T-cell (primary cell): ENCODE measurements at regions not wholly inside any gene's neighbourhood (a gene's known extent, or its start where the extent isn't known, plus 50 kb on each side); places are given as distances from the start of the nearest gene placed in this dataset.
"Not testable (repeated sequence)": the region's sequence is repeated elsewhere in the genome, so short reads cannot be mapped to it uniquely, and the experiment has no call there.

ENCODE experiments used
- ATAC-seq, 4 experiments: fragments of 200-7000 bp in 3 of 4; fragments of 150-1000 bp in 1 of 4; cut with Tn5 transposase; replicated peaks in 1 of 4; 1 replicate in 3 of 4; 2 replicates in 1 of 4; pipeline ENCODE4 v1.10.0; 2021; ENCODE audit warnings: moderate library complexity in 3 of 4, mild to moderate bottlenecking in 2 of 4, moderate number of reproducible peaks in 1 of 4
- CTCF ChIA-PET, 2 donors: fragments of 300-600 bp; sonication (Branson Sonifier 250); formaldehyde crosslinking; loops; one replicate each; lab custom pipeline; 2022; ENCODE audit warnings: antibody characterized with exemption in 2 of 2; lab: Charles Lee
- POLR2A ChIA-PET, 2 donors: fragments of 300-600 bp; sonication (Branson Sonifier 250); formaldehyde crosslinking; loops; one replicate each; lab custom pipeline; 2022; ENCODE audit warnings: antibody characterized with exemption in 2 of 2; lab: Charles Lee
- DNase-seq, 35 experiments: peaks; one replicate each; pipeline versions ENCODE4 v3.0.0 to v3.0.0-alpha.2; 2013 to 2023
- H3K27ac ChIP-seq: one replicate; pipeline ENCODE4 v1.5.1; 2013; ENCODE audit warnings: low read length
- H3K27me3 ChIP-seq, 2 experiments: replicated peaks in 1 of 2; 1 replicate in 1 of 2; 2 replicates in 1 of 2; pipeline versions ENCODE4 v1.6.1 to v1.7.0; 2013; ENCODE audit warnings: low read length in 1 of 2, mixed read lengths in 1 of 2; ENCODE audit not compliant: control insufficient read depth in 2 of 2, insufficient read depth in 2 of 2; ENCODE audit errors: extremely low read depth in 1 of 2
- H3K36me3 ChIP-seq, 2 donors: 1 replicate in 1 of 2; 2 replicates in 1 of 2; pipeline versions ENCODE4 v1.6.1 to v1.7.0; 2013; ENCODE audit warnings: low read length in 1 of 2; ENCODE audit not compliant: control insufficient read depth in 2 of 2, insufficient read depth in 1 of 2; ENCODE audit errors: extremely low read depth in 1 of 2
- H3K4me1 ChIP-seq, 2 experiments: 1 replicate in 1 of 2; 2 replicates in 1 of 2; pipeline versions ENCODE4 v1.6.1 to v1.7.0; 2013; ENCODE audit warnings: low read length in 2 of 2, mixed read lengths in 1 of 2; ENCODE audit not compliant: insufficient read depth in 2 of 2, control insufficient read depth in 1 of 2; ENCODE audit errors: extremely low read depth in 1 of 2
- H3K4me3 ChIP-seq, 2 donors: 1 replicate in 1 of 2; 2 replicates in 1 of 2; pipeline versions ENCODE4 v1.5.1 to v1.7.0; 2013; ENCODE audit warnings: mild to moderate bottlenecking in 2 of 2, low read length in 1 of 2, moderate library complexity in 1 of 2; ENCODE audit not compliant: control insufficient read depth in 1 of 2; ENCODE audit errors: extremely low read depth in 1 of 2
- H3K9me3 ChIP-seq: 2 replicates; pipeline ENCODE4 v1.7.0; 2013
- H3K27ac Mint-ChIP-seq, 2 donors: one replicate each; pipeline ENCODE4 v1.8.0; 2020 to 2021; ENCODE audit warnings: mild to moderate bottlenecking in 2 of 2, mixed read lengths in 2 of 2
- H3K27me3 Mint-ChIP-seq, 2 donors: one replicate each; pipeline ENCODE4 v1.8.0; 2021 to 2022; ENCODE audit warnings: mixed read lengths in 2 of 2
- H3K36me3 Mint-ChIP-seq: one replicate; pipeline ENCODE4 v1.8.0; 2021; ENCODE audit warnings: mixed read lengths
- H3K4me1 Mint-ChIP-seq, 3 donors: one replicate each; pipeline ENCODE4 v1.8.0; 2020 to 2022; ENCODE audit warnings: mixed read lengths in 3 of 3, mild to moderate bottlenecking in 1 of 3
- H3K4me3 Mint-ChIP-seq, 3 donors: one replicate each; pipeline ENCODE4 v1.8.0; 2020 to 2022; ENCODE audit warnings: mild to moderate bottlenecking in 3 of 3, mixed read lengths in 3 of 3, moderate library complexity in 3 of 3
- H3K9me3 Mint-ChIP-seq, 3 donors: one replicate each; pipeline ENCODE4 v1.8.0; 2020 to 2022; ENCODE audit warnings: mixed read lengths in 3 of 3
- WGBS: methylation state at CpG from one replicate; pipeline ENCODE4 v1.1.5; 2013; ENCODE audit warnings: missing lambda C conversion rate; ENCODE audit not compliant: insufficient coverage; 5-methylcytosine and 5-hydroxymethylcytosine counted together

DNA sequence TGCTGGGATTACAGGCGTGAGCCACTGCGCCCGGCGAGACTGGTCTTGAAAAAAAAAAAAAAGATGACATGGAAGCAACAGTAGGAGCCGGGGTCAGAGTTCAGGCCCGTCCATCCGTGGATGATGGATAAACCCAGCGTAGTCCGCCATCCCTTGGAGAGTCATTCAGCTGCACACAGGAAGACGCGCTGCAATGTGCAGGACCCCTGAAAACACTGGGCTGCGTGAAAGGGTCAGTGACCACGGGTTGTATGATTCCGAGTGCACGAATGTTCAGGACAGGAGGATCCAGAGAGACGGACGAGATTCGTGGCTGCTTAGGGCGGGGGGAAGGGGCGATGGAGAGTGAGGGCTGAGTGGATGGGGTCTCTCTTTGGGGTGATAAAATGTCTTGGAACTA, 76.5 kb upstream of the METTL9 start:
- H3K4me3 ChIP-seq, H3K36me3 Mint-ChIP-seq, POLR2A ChIA-PET, H3K4me3 Mint-ChIP-seq, H3K27me3 Mint-ChIP-seq, DNase-seq, H3K27ac Mint-ChIP-seq, ATAC-seq, CTCF ChIA-PET, H3K9me3 Mint-ChIP-seq, H3K27me3 ChIP-seq, H3K27ac ChIP-seq, H3K36me3 ChIP-seq, H3K9me3 ChIP-seq: not testable (repeated sequence)
- H3K4me1 Mint-ChIP-seq: peaks cover 9 to 18% (median 9%) of the 10 kb centered on the region in 3 donors
- 97% methylated on average over 17 of the region's 20 CpGs for WGBS
- peaks cover 5 to 12% of the 10 kb centered on the region in 2 experiments for H3K4me1 ChIP-seq

DNA sequence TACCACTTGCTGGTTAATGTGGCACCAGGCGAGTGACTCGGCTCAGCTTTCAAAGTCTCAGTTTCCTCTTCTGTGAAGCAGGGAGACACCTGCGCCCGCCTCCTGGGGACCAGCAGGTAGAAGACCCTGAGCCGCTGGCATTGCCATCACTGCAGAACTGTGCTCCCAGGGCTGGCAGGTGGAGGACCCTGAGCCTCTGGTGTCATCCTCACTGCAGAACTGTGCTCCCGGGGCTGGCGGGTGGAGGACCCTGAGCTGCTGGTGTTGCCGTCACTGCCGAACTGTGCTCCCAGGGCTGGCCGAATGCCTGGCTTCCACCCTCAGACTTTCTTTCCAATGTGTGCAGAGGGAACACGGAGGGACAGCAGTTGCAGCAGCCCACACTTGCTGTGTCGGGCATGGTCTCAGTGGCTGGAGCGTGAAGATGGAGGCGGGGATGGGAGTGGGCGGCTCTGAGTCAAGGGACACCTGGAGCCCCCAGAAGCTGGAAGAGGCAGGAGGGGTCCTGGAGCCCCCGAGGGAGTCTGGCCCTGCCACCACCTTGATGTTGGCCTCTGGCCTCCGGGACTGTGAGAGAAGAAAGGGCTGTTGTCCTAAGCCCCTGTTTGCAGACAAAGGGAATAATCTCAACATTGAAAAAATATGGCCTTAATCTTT, 75.8 kb upstream of the METTL9 start:
- Mint-ChIP-seq H3K4me3 (no peak overlapping the region), H3K4me1 (peaks cover 2 to 11% (median 2%) of the 10 kb centered on the region in 3 donors), H3K27me3 (no peaks in the 10 kb centered on the region), H3K27ac (no peak overlapping the region), H3K9me3 (no peaks in the 10 kb centered on the region), H3K36me3 (no peaks in the 10 kb centered on the region)
- no peak overlapping the region for H3K27ac ChIP-seq
- H3K9me3 ChIP-seq: no peaks in the 10 kb centered on the region
- H3K4me1 ChIP-seq: peaks cover 0 to 6% of the 10 kb centered on the region in 2 experiments
- DNase-seq (no peak), ATAC-seq (no peak)
- ChIA-PET POLR2A (no interaction called here), CTCF (no interaction called here)
- no peak overlapping the region for H3K4me3 ChIP-seq
- H3K36me3 ChIP-seq: no peaks in the 10 kb centered on the region
- H3K27me3 ChIP-seq: peaks cover 0 to 12% of the 10 kb centered on the region in 2 experiments
- 92% methylated on average over 17 of the region's 17 CpGs for whole genome bisulfite sequencing

DNA sequence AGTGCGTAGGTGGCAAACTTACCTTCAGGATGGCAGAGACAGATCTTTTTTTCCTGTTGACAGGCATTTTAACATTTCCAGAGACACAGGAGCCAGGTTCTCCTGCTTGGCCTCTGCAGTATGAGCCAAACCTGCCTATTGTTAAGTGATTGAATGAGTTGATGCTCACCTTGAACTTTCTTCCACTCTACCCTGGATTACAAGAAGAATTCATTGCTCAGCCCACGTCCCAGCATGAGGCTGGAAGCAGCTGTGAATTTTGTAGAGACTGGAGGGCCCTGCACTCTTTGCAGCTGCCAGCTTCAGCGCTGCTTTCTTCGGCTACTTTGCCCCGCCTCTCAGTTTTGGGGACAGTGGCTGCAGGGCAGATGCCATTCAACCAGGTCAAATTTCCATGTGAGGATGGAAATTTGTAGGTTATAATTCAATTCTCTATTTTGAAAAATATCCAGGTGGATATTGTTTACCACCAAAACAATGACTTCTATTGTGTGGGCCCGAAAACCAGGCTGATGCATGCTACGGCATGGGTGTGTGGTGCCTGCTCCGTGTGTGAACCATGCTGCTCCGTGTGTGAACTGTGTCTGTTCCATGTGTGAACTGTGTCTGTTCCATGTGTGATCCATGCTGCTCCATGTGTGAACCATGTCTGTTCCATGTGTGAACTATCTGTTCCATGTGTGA, 75.2 kb upstream of the METTL9 start:
- H3K27me3 ChIP-seq: peaks cover 0 to 13% of the 10 kb centered on the region in 2 experiments
- H3K4me1 ChIP-seq: peaks cover 0 to 5% of the 10 kb centered on the region in 2 experiments
- H3K9me3 Mint-ChIP-seq: no peaks in the 10 kb centered on the region
- POLR2A ChIA-PET: no interaction called here
- no peak overlapping the region for H3K4me3 Mint-ChIP-seq
- ATAC-seq: no peak
- peaks cover under 1 to 4% (median under 1%) of the 10 kb centered on the region in 3 donors for H3K4me1 Mint-ChIP-seq
- 93% methylated on average over 9 of the region's 9 CpGs for WGBS
- no peak overlapping the region for H3K4me3 ChIP-seq
- no peak overlapping the region for H3K27ac ChIP-seq
- H3K36me3 Mint-ChIP-seq: no peaks in the 10 kb centered on the region
- CTCF ChIA-PET: no interaction called here
- H3K27ac Mint-ChIP-seq: no peak overlapping the region
- no peaks in the 10 kb centered on the region for H3K9me3 ChIP-seq
- H3K36me3 ChIP-seq: no peaks in the 10 kb centered on the region
- no peak for DNase-seq
- H3K27me3 Mint-ChIP-seq: no peaks in the 10 kb centered on the region

DNA sequence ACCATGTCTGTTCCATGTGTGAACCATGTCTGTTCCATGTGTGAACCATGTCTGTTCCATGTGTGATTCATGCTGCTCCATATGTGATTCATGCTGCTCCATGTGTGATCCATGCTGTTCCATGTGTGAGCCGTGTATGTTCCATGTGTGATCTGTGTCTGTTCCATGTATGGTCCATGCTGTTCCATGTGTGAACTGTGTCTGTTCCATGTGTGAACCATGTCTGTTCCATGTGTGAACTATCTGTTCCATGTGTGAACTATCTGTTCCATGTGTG, 74.7 kb upstream of the METTL9 start:
- H3K36me3 ChIP-seq, H3K36me3 Mint-ChIP-seq, H3K4me1 ChIP-seq, CTCF ChIA-PET, H3K27ac ChIP-seq, H3K4me1 Mint-ChIP-seq, H3K4me3 Mint-ChIP-seq, POLR2A ChIA-PET, DNase-seq, H3K9me3 Mint-ChIP-seq, ATAC-seq, H3K9me3 ChIP-seq, H3K27ac Mint-ChIP-seq, H3K27me3 Mint-ChIP-seq, H3K4me3 ChIP-seq: not testable (repeated sequence)
- 100% methylated on average over 1 of the region's 1 CpG for WGBS
- H3K27me3 ChIP-seq: peaks cover 0 to 14% of the 10 kb centered on the region in 2 experiments

DNA sequence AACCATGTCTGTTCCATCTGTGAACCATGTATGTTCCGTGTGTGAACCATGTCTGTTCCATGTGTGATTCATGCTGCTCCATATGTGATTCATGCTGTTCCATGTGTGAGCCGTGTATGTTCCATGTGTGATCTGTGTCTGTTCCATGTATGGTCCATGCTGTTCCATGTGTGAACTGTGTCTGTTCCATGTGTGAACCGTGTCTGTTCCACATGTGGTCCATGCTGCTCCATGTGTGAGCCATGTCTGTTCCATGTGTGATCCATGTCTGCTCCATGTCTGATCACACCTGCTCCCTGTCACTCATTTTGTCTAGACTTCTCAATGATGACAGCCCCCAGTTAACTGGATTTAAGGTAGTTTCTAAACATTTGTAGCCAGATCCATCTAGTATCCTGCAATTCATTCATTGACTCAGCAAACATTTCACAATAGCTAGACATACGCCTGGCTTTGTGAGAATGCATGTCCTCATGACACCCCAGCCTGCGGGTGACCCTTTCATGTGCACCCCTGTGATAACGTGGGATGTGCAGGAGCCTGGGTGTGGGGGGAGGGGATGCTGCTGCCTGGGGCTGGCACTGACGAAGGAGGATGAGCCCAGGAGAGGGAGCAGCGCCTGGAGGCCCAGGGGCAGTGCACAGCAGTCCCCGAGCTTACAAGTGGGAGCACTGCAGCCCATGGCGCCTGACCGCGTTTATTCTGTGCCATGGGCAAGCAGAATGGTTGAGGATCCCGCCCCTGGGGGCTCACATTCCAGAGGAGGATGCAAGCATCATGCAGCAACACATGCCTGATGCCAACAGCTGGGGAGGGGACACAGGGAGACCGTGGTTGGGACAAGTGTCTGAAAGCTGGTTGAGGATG, 74.1 kb upstream of the METTL9 start:
- DNase-seq, H3K4me3 Mint-ChIP-seq, H3K36me3 Mint-ChIP-seq, H3K27ac Mint-ChIP-seq, H3K9me3 Mint-ChIP-seq, POLR2A ChIA-PET, H3K4me1 Mint-ChIP-seq, H3K9me3 ChIP-seq, H3K36me3 ChIP-seq, H3K4me1 ChIP-seq, ATAC-seq, H3K27me3 Mint-ChIP-seq, H3K4me3 ChIP-seq, H3K27ac ChIP-seq: not testable (repeated sequence)
- CTCF ChIA-PET: interaction anchor here in 1 of 2 donors (0.6 kb wide), 1 partner anchor 31 kb away, joined by 3 read pairs; no protein-coding TSS in a partner anchor
- WGBS: 93% methylated on average over 14 of the region's 14 CpGs
- peaks cover 0 to 14% of the 10 kb centered on the region in 2 experiments for H3K27me3 ChIP-seq

DNA sequence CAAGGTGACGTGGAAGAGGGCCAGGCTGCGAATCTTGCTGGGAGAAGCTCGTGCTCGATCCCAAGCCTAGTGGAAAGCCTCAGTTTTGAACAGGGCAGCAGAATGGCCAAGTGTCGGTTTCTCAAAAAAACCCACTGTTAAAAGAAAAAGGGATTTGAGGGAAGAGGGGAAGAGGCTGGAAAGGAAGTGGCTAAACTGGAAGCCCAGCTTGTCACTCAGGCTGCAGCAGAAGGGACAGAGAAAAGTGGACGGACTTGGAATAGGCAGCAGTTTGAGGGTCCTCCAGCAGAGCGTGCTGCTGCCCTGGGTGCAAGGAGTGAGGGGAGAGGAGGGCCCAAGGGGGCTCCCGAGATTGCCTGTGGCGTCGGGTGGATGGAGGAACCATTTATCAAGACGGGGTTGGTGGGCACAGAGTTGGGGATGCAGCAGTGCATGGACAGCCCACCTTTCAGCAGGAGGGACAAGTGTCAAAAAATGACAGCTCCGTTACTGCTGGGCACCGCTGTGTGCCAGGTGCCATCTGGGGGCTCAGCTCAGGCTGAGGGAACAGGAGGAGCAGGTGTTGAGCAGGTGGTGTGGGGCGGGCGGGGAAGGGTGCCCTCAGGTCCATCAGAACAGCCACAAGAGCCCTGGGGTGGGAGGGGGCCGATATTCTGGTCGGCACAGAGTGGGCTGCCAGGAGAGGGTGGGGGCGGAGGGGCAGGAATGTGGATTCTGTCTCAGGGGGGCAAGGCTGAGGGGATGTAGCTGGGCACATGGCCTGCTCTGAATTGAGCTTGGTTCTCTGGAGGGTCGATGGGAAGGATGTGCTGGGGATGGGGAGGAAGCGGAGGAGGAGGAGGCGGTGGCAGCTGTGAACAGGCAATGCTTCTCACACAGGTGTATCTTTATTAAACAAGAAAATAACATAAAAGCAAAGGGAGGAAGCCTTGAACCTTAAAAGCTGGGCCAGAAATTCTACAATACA, 73.1 kb upstream of the METTL9 start:
- H3K9me3 ChIP-seq, DNase-seq, H3K4me1 ChIP-seq, H3K27me3 Mint-ChIP-seq, H3K27ac Mint-ChIP-seq, H3K4me1 Mint-ChIP-seq, H3K36me3 ChIP-seq, H3K4me3 Mint-ChIP-seq, ATAC-seq, H3K36me3 Mint-ChIP-seq, H3K9me3 Mint-ChIP-seq, POLR2A ChIA-PET, H3K27ac ChIP-seq, H3K4me3 ChIP-seq: not testable (repeated sequence)
- CTCF ChIA-PET: interaction anchor here in 1 of 2 donors (0.6 kb wide), 1 partner anchor 30 kb away, joined by 3 read pairs; no protein-coding TSS in a partner anchor
- peaks cover 0 to 14% of the 10 kb centered on the region in 2 experiments for H3K27me3 ChIP-seq
- WGBS: 80% methylated on average over 18 of the region's 21 CpGs
